Pancreas (tissue), 10 donors: ENCODE measurements at regions not wholly inside any gene's neighbourhood (a gene's known extent, or its start where the extent isn't known, plus 50 kb on each side); places are given as distances from the start of the nearest gene placed in this dataset.

Experiments
- ATAC-seq, 4 donors: fragments of 200-7000 bp; cut with Tn5 transposase; one replicate each; pipeline versions ENCODE4 v1.8.0 to v1.9.1; 2020; ENCODE audit warnings: mild to moderate bottlenecking in 4 of 4, moderate library complexity in 4 of 4
- DNase-seq, 6 donors: peaks; one replicate each; pipeline ENCODE4 v3.0.0-alpha.2; 2020
- FAIRE-seq: peaks from 2 replicates; lab custom pipeline; 2012; peaks lifted over from hg19 to GRCh38; lab: Jason Lieb, UNC
- H3K27ac ChIP-seq, 4 donors: fragments of 200-600 bp; sonication (generic); 1 replicate in 3 of 4; 2 replicates in 1 of 4; pipeline versions ENCODE4 v1.5.0 to v1.8.0; 2020
- H3K27me3 ChIP-seq, 4 donors: fragments of 200-600 bp; one replicate each; pipeline ENCODE4 v1.8.0; 2021
- H3K36me3 ChIP-seq, 3 donors: fragments of 200-600 bp; sonication (generic) in 1 of 3; one replicate each; pipeline versions ENCODE4 v1.5.0 to v1.8.0; 2020 to 2021
- H3K4me1 ChIP-seq, 3 donors: fragments of 200-600 bp; one replicate each; pipeline ENCODE4 v1.8.0; 2021
- H3K4me3 ChIP-seq, 4 donors: fragments of 200-600 bp; sonication (generic) in 2 of 4; one replicate each; pipeline versions ENCODE4 v1.5.0 to v1.8.0; 2020 to 2021
- H3K9me3 ChIP-seq, 4 donors: fragments of 200-600 bp; one replicate each; pipeline ENCODE4 v1.8.0; 2021
- WGBS, 2 donors: extraction: QIAGEN DNeasy Blood & Tissue Kit; methylation state at CpG; one replicate each; pipeline ENCODE4 v1.1.7; 2013; 5-methylcytosine and 5-hydroxymethylcytosine counted together
- intact Hi-C, 3 donors: fragments of 100-400 bp; cut with DNase I; formaldehyde crosslinking; loops; one replicate each; pipeline versions ENCODE4 v1.11.1 to v1.14.2; 2022
- TF ChIP-seq, protein P1 (sequence below), 4 donors: fragments of 200-600 bp; sonication (generic) in 3 of 4; IDR thresholded peaks; one replicate each; pipeline versions ENCODE4 v1.5.0 to v1.8.0; 2021; ENCODE audit warnings: antibody characterized with exemption in 4 of 4
- donor health status: healthy with polysubstance abuse.
- donor health status: DM: no; HTN: no; CAD: no; lungs with moderate emphysema.
- donor health status: DM: no; HTN: no; CAD: no.
- donor health status: control.
- donor health status: control.
- donor health status: Bipolar disorder and iron deficiency.
- donor health status: DM: yes; HTN: yes; CAD: no.
- donor health status: DM: no; HTN: no; CAD: no.
- donor health status: DM: no; HTN: no; CAD: no.
- donor health status: DM: yes; HTN: yes; CAD: no.

DNA sequence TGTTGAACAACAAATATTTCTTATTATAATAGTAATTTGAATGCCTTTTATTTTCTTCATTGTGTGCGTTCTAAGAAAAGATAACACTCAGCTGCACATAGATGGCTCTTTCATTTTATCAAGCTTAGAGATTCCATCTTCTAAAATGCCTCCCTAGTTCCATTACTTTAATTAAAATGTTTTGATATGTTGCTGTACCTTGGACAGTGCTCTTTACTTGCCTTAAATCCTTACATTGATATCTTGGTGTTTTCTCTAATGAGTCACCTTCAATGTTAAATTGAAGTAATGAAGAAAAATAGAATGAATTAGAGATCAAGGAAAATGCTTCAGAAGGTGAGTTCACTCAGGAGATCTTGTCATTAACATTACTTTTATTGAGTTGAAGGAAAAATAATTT is 1672.4 kb upstream of the AGA start:
- H3K4me1 ChIP-seq: no peaks in the 10 kb centered on the region
- H3K27ac ChIP-seq: no peak overlapping the region
- H3K4me3 ChIP-seq: no peak overlapping the region
- 52 to 66% methylated on average over 1 of the region's 1 CpG for WGBS, 2 donors
- DNase-seq (no peak), FAIRE-seq (no peak), ATAC-seq (no peak)
- intact Hi-C loops: no loop called here
- TF ChIP-seq, protein P1, sequence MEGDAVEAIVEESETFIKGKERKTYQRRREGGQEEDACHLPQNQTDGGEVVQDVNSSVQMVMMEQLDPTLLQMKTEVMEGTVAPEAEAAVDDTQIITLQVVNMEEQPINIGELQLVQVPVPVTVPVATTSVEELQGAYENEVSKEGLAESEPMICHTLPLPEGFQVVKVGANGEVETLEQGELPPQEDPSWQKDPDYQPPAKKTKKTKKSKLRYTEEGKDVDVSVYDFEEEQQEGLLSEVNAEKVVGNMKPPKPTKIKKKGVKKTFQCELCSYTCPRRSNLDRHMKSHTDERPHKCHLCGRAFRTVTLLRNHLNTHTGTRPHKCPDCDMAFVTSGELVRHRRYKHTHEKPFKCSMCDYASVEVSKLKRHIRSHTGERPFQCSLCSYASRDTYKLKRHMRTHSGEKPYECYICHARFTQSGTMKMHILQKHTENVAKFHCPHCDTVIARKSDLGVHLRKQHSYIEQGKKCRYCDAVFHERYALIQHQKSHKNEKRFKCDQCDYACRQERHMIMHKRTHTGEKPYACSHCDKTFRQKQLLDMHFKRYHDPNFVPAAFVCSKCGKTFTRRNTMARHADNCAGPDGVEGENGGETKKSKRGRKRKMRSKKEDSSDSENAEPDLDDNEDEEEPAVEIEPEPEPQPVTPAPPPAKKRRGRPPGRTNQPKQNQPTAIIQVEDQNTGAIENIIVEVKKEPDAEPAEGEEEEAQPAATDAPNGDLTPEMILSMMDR (IDR thresholded peaks at IDR 0.05): no peak
- no peaks in the 10 kb centered on the region for H3K9me3 ChIP-seq
- H3K36me3 ChIP-seq: no peaks in the 10 kb centered on the region
- peaks cover 0 to 3% (median 0%) of the 10 kb centered on the region in 4 donors for H3K27me3 ChIP-seq

DNA sequence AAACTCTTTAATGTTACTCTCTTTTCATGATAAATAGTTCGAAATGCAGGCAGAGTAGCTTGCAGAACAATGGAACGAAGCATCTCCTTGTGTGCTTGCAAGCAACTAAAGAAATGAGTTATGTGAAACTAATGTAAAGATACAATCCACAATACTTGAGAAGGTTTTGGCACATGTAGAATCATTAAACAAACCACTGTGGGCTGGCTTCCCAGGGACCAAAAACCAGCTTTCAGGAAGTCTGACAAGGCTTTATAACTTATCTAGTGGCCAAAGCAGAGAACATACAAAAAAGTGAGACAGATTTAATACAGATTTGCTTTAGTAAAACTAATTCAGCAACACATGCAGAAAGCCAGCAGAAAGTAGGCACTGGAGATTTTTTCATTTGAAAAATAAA is 1673.8 kb upstream of the AGA start:
- TF ChIP-seq, protein P1 (IDR thresholded peaks at IDR 0.05): no peak
- DNase-seq (no peak), ATAC-seq (no peak), FAIRE-seq (no peak)
- H3K36me3 ChIP-seq: no peaks in the 10 kb centered on the region
- 37 to 47% methylated on average over 2 of the region's 2 CpGs for WGBS, 2 donors
- intact Hi-C loops: no loop called here
- H3K9me3 ChIP-seq: no peaks in the 10 kb centered on the region
- H3K27ac ChIP-seq: no peak overlapping the region
- no peaks in the 10 kb centered on the region for H3K4me1 ChIP-seq
- no peak overlapping the region for H3K4me3 ChIP-seq
- peaks cover 0 to 3% (median 0%) of the 10 kb centered on the region in 4 donors for H3K27me3 ChIP-seq

DNA sequence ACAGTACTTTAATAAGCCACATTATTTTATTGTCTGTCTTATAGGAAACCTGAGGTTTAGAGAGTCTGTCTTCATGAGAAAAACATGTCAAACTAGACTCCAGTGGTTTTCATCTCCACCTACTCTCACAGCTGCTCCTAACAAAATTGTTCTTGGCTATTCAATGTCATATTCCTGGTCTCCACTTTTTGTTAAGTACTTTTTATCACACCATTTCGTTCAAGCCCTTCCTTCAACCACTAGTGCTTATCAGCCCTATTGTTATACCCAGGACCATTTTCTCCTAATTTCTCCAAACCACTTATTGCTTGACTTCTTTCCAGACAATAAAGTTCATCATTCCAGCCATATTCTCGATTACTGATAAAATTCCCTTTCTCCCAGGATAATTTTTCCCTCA is 1674.3 kb upstream of the AGA start:
- ATAC-seq (no peak), FAIRE-seq (no peak), DNase-seq (no peak)
- TF ChIP-seq, protein P1 (IDR thresholded peaks at IDR 0.05): no peak
- Histone ChIP-seq H3K27me3 (peaks cover 0 to 3% (median 0%) of the 10 kb centered on the region in 4 donors), H3K9me3 (no peaks in the 10 kb centered on the region), H3K4me1 (no peaks in the 10 kb centered on the region), H3K27ac (no peak overlapping the region), H3K4me3 (no peak overlapping the region), H3K36me3 (no peaks in the 10 kb centered on the region)
- intact Hi-C loops: no loop called here
- WGBS, 2 donors: 20 to 23% methylated on average over 2 of the region's 2 CpGs

DNA sequence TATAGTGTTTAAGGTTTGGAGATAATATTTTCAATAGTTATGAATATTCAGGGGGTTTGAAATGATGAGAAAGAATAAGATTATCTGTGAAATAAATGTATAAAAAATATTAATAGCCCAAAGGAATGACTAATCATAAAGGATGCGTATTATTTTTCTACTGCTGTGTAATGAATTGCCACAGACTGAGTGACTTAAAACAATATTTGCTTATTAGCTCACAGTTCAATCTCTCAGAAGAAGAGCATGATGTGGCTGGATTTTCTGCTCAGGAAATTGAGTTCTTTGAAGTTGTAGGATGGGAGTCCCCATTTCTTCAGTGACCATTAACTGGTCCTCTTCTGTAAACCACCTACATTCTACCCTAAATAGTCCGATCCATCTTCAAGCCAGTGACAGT is 1680.8 kb upstream of the AGA start:
- H3K36me3 ChIP-seq: no peaks in the 10 kb centered on the region
- no peaks in the 10 kb centered on the region for H3K9me3 ChIP-seq
- intact Hi-C loops: no loop called here
- H3K4me1 ChIP-seq: no peaks in the 10 kb centered on the region
- DNase-seq: no peak
- peaks cover 0 to 3% (median 0%) of the 10 kb centered on the region in 4 donors for H3K27me3 ChIP-seq
- WGBS, 2 donors: 82 to 86% methylated on average over 2 of the region's 2 CpGs
- no peak overlapping the region for H3K27ac ChIP-seq
- TF ChIP-seq, protein P1 (IDR thresholded peaks at IDR 0.05): no peak
- no peak for ATAC-seq
- no peak overlapping the region for H3K4me3 ChIP-seq
- no peak for FAIRE-seq

DNA sequence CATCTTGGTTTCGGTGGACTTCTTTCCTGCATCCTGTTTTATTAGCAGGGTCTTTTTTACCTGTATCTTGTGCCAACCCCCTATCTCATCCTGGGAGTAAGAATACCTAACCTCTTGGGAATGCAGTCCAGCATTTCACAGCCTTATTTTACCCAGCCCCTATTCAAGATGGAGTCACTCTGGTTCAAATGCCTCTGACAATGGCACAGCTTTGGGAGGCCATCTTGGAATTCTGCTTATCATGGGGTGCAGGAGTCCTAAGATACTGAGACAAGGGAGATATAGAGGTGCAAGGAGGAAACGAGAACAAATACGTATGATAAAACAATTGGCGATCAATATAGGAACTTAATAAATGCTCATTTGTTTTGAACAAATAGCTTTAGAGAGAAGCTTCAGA is 1682.2 kb upstream of the AGA start:
- intact Hi-C loops: no loop called here
- WGBS, 2 donors: 73 to 81% methylated on average over 4 of the region's 4 CpGs
- no peak for DNase-seq
- FAIRE-seq: no peak
- TF ChIP-seq, protein P1 (IDR thresholded peaks at IDR 0.05): no peak
- ATAC-seq: no peak
- H3K27ac ChIP-seq: no peak overlapping the region
- no peaks in the 10 kb centered on the region for H3K9me3 ChIP-seq
- no peaks in the 10 kb centered on the region for H3K27me3 ChIP-seq
- H3K36me3 ChIP-seq: no peaks in the 10 kb centered on the region
- H3K4me1 ChIP-seq: no peaks in the 10 kb centered on the region
- H3K4me3 ChIP-seq: no peak overlapping the region
